GM18951 (cell line): ENCODE measurements at regions not wholly inside any gene's neighbourhood (a gene's known extent, or its start where the extent isn't known, plus 50 kb on each side); places are given as distances from the start of the nearest gene placed in this dataset.

ENCODE experiments used
- POLR2A ChIP-seq: IDR thresholded peaks from 4 replicates; pipeline ENCODE4 v1.6.1; 2011; ENCODE audit warnings: mild to moderate bottlenecking; ENCODE audit not compliant: insufficient read length, insufficient read depth; ENCODE audit errors: extremely low read depth
- in situ Hi-C: fragments of 300-500 bp; cut with MboI; formaldehyde crosslinking; loops from one replicate; pipeline ENCODE4 v1.12.0; 2022; ENCODE audit warnings: low sequenced_read_pairs, mixed read lengths, inconsistent platforms; ENCODE audit not compliant: unreplicated experiment

- TF ChIP-seq POLR2A, result no peak
- in situ Hi-C loops, result no loop called here
These were observed 860.6 kb upstream of the CELF2 start for GRCh38 chr10:10156917-10157600.

- in situ Hi-C loops, result no loop called here
- TF ChIP-seq POLR2A, result no peak
These were observed 856.8 kb upstream of the CELF2 start for GRCh38 chr10:10160821-10161312.

- in situ Hi-C loops, result no loop called here
- TF ChIP-seq POLR2A, result no peak
These were observed 852.8 kb upstream of the CELF2 start for GRCh38 chr10:10164848-10165247.

GRCh38 chr10:10165415-10165814 lies 852.3 kb upstream of the CELF2 start:
- in situ Hi-C loops, result no loop called here
- no peak for TF ChIP-seq POLR2A

GRCh38 chr10:10178476-10178875 lies 839.2 kb upstream of the CELF2 start:
- no peak for TF ChIP-seq POLR2A
- in situ Hi-C loops, result no loop called here

GRCh38 chr10:10193848-10194247 lies 823.8 kb upstream of the CELF2 start:
- in situ Hi-C loops, result no loop called here
- no peak for TF ChIP-seq POLR2A

- in situ Hi-C loops, result no loop called here
- TF ChIP-seq POLR2A, result no peak
These were observed 821.0 kb upstream of the CELF2 start for GRCh38 chr10:10196701-10197100.

- TF ChIP-seq POLR2A, result no peak
- in situ Hi-C loops, result no loop called here
These were observed 820.2 kb upstream of the CELF2 start for GRCh38 chr10:10197423-10197822.

- in situ Hi-C loops, result no loop called here
- TF ChIP-seq POLR2A, result no peak
These were observed 819.3 kb upstream of the CELF2 start for GRCh38 chr10:10198363-10198762.

GRCh38 chr10:10204415-10204814 lies 813.3 kb upstream of the CELF2 start:
- in situ Hi-C loops, result no loop called here
- TF ChIP-seq POLR2A, result no peak

- no peak for TF ChIP-seq POLR2A
- in situ Hi-C loops, result no loop called here
These were observed 811.8 kb upstream of the CELF2 start for GRCh38 chr10:10205906-10206305.

- no peak for TF ChIP-seq POLR2A
- in situ Hi-C loops, result no loop called here
These were observed 810.1 kb upstream of the CELF2 start for GRCh38 chr10:10207538-10207937.

- no peak for TF ChIP-seq POLR2A
These were observed 809.5 kb upstream of the CELF2 start for GRCh38 chr10:10208196-10208595.

GRCh38 chr10:10209167-10209566 lies 808.5 kb upstream of the CELF2 start:
- in situ Hi-C loops, result no loop called here
- no peak for TF ChIP-seq POLR2A

More at GRCh38 chr10:10208196-10208595, 809.5 kb upstream of the CELF2 start:
- in situ Hi-C loops, result no loop called here
